ENCODE measurements at regions not wholly inside any gene's neighbourhood (a gene's known extent, or its start where the extent isn't known, plus 50 kb on each side); places are given as distances from the start of the nearest gene placed in this dataset.

DNA sequence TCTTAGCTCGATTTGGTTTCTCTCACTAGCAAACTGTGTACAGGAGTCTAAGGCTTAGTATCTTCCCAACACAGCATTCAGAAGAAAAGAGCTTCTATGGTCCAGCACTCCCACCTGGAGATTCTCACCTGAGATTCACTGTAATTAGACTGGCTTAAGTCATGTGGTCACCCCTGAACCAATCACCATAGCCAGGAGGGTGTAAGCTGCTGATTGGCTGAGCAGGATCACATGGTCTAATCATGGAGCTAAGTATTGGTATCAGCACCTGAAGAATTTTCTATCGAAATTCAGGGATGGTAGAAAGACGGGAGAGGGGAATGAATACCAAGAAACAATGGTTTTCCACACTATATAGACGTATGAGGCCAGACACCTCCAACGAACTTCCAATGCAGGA, 359.8 kb upstream of the ERCC4 start:
- no peak for FAIRE-seq
- H3K9me3 ChIP-seq (ENCODE audit: control insufficient read depth in 2 of 2, insufficient read depth in 1 of 2, low read depth in 1 of 2, low read length in 1 of 2) = no peaks in the 10 kb centered on the region
- H3K27ac ChIP-seq (ENCODE audit: low read depth in 1 of 3, low read length in 2 of 3) = no peak overlapping the region
- no peak for DNase-seq
- H3K4me3 ChIP-seq (ENCODE audit: low read depth in 1 of 3, low read length in 3 of 3) = no peak overlapping the region
- H3K27me3 ChIP-seq (ENCODE audit: control insufficient read depth in 3 of 3, insufficient read depth in 3 of 3, low read length in 3 of 3) = no peaks in the 10 kb centered on the region
- no peaks in the 10 kb centered on the region for H3K36me3 ChIP-seq (ENCODE audit: control insufficient read depth in 3 of 3, insufficient read depth in 2 of 3, low read depth in 1 of 3, low read length in 3 of 3)
- no peaks in the 10 kb centered on the region for H3K4me1 ChIP-seq (ENCODE audit: control insufficient read depth in 3 of 3, insufficient read depth in 2 of 3, low read depth in 1 of 3, low read length in 2 of 3)
- 69 to 83% (median 75%) methylated on average over 5 of the region's 5 CpGs for WGBS, 3 donors

DNA sequence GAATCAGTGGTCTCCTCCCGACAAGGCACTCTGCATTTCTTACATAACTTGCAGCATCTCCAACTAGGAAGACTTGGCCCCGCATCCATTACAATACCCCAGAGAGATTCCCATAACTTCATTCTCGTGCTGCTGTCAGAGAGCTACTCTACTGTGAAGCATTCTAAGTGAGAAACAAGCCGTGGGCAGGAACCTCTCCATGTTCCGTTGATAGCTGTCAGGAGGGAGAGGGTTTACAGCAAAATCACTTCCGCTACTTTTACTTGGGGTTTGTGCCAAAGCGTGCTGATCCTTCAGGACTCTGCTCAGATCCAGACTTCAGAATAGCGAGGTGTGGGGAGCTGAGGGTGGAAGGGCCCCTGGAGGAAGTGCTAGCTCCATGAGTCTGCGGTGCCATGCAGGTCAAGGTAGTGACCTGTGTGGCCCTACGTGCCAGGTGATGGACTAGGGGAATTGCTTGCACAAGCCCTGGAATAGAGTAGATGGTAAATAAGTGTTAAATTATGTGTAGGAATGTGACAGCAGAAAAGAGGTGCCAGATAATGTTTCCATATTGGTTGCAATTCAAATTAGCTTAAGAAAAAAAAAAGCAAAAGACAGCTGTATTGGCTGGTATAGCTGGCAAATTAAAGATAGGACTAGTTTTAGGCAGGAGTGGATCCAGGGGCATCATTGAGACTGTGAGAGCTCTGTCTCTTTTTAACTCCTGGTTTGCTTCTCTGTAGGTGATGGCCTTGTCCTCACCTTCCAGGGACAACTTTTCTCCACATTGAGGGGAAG, 358.5 kb upstream of the ERCC4 start:
- WGBS, 3 donors = 77 to 79% (median 77%) methylated on average over 10 of the region's 10 CpGs
- H3K4me3 ChIP-seq (ENCODE audit: low read depth in 1 of 3, low read length in 3 of 3) = no peak overlapping the region
- no peaks in the 10 kb centered on the region for H3K4me1 ChIP-seq (ENCODE audit: control insufficient read depth in 3 of 3, insufficient read depth in 2 of 3, low read depth in 1 of 3, low read length in 2 of 3)
- no peaks in the 10 kb centered on the region for H3K27me3 ChIP-seq (ENCODE audit: control insufficient read depth in 3 of 3, insufficient read depth in 3 of 3, low read length in 3 of 3)
- no peak for DNase-seq
- H3K27ac ChIP-seq (ENCODE audit: low read depth in 1 of 3, low read length in 2 of 3) = no peak overlapping the region
- FAIRE-seq = no peak
- no peaks in the 10 kb centered on the region for H3K36me3 ChIP-seq (ENCODE audit: control insufficient read depth in 3 of 3, insufficient read depth in 2 of 3, low read depth in 1 of 3, low read length in 3 of 3)
- no peaks in the 10 kb centered on the region for H3K9me3 ChIP-seq (ENCODE audit: control insufficient read depth in 2 of 2, insufficient read depth in 1 of 2, low read depth in 1 of 2, low read length in 1 of 2)

DNA sequence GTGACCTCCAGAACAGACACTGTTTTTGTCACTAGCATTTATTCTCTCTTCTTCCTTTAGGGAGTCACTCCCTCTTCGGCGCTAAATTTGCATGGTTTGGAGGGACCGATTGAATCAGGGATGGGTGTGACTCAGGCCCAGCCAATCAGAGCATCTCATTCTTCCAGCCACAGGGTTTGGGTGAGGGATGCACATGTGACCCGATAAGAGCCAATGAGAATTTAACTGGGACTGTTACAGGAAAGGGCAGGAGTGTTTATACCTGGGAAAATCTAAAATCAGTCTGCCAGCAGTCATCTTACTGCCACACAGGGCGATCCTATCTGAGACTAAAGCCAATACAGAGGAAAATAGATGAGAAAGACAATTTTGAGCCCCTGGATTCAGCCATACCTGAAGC, 351.2 kb upstream of the ERCC4 start:
- FAIRE-seq = no peak
- Histone ChIP-seq H3K4me3 (ENCODE audit: low read depth in 1 of 3, low read length in 3 of 3) (no peak overlapping the region), H3K9me3 (ENCODE audit: control insufficient read depth in 2 of 2, insufficient read depth in 1 of 2, low read depth in 1 of 2, low read length in 1 of 2) (no peaks in the 10 kb centered on the region), H3K4me1 (ENCODE audit: control insufficient read depth in 3 of 3, insufficient read depth in 2 of 3, low read depth in 1 of 3, low read length in 2 of 3) (peaks cover 0 to 4% (median 0%) of the 10 kb centered on the region in 3 donors), H3K27ac (ENCODE audit: low read depth in 1 of 3, low read length in 2 of 3) (no peak overlapping the region), H3K27me3 (ENCODE audit: control insufficient read depth in 3 of 3, insufficient read depth in 3 of 3, low read length in 3 of 3) (no peaks in the 10 kb centered on the region), H3K36me3 (ENCODE audit: control insufficient read depth in 3 of 3, insufficient read depth in 2 of 3, low read depth in 1 of 3, low read length in 3 of 3) (no peaks in the 10 kb centered on the region)
- DNase-seq = no peak
- 90 to 94% (median 91%) methylated on average over 5 of the region's 5 CpGs for WGBS, 3 donors

DNA sequence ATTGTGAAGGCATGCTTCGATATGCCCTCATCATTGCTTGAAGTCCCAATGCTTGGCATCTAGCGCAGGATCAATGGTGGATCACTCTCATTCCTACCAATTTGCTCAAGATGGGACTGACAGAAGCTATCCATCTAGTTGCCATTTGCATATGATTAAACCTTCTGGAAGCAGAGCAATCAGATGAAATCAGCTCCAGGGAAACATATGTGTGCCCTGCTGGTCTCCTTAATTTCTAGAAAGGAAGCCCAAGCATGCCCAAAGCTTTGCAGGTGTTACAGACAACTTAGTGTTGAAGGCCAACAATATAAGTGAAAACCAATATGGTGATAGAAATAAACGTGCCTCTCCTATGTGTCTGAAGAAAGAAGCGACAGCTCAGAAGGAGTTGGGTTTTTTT, 350.0 kb upstream of the ERCC4 start:
- no peak for DNase-seq
- H3K36me3 ChIP-seq (ENCODE audit: control insufficient read depth in 3 of 3, insufficient read depth in 2 of 3, low read depth in 1 of 3, low read length in 3 of 3) = no peaks in the 10 kb centered on the region
- H3K27ac ChIP-seq (ENCODE audit: low read depth in 1 of 3, low read length in 2 of 3) = no peak overlapping the region
- no peaks in the 10 kb centered on the region for H3K27me3 ChIP-seq (ENCODE audit: control insufficient read depth in 3 of 3, insufficient read depth in 3 of 3, low read length in 3 of 3)
- no peak overlapping the region for H3K4me3 ChIP-seq (ENCODE audit: low read depth in 1 of 3, low read length in 3 of 3)
- no peaks in the 10 kb centered on the region for H3K9me3 ChIP-seq (ENCODE audit: control insufficient read depth in 2 of 2, insufficient read depth in 1 of 2, low read depth in 1 of 2, low read length in 1 of 2)
- no peak for FAIRE-seq
- WGBS, 3 donors = 77 to 84% (median 81%) methylated on average over 4 of the region's 4 CpGs
- peaks cover 0 to 4% (median 0%) of the 10 kb centered on the region in 3 donors for H3K4me1 ChIP-seq (ENCODE audit: control insufficient read depth in 3 of 3, insufficient read depth in 2 of 3, low read depth in 1 of 3, low read length in 2 of 3)

DNA sequence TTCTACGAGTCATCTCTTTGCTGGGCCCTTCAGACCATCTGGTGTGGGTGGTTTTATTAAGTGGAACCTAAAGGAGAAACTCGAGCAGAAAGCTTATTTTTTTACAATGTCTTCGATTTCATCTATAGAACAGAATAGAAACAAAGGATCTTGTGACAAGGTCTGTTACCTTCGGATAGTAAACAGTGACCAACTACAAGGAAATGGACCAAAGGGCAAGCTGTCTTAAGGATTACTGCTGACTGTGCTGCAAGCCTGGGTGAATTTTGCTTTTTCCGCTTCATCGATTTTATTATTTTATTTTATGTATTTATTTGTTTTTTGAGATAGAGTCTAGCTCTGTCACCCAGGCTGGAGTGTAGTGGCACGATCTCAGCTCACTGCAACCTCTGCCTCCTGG, 348.9 kb upstream of the ERCC4 start:
- Histone ChIP-seq H3K27ac (ENCODE audit: low read depth in 1 of 3, low read length in 2 of 3) (peak overlapping the region in 1 of 3 donors; percentile 52), H3K4me1 (ENCODE audit: control insufficient read depth in 3 of 3, insufficient read depth in 2 of 3, low read depth in 1 of 3, low read length in 2 of 3) (peaks cover 0 to 4% (median 0%) of the 10 kb centered on the region in 3 donors), H3K36me3 (ENCODE audit: control insufficient read depth in 3 of 3, insufficient read depth in 2 of 3, low read depth in 1 of 3, low read length in 3 of 3) (no peaks in the 10 kb centered on the region), H3K27me3 (ENCODE audit: control insufficient read depth in 3 of 3, insufficient read depth in 3 of 3, low read length in 3 of 3) (no peaks in the 10 kb centered on the region), H3K4me3 (ENCODE audit: low read depth in 1 of 3, low read length in 3 of 3) (no peak overlapping the region), H3K9me3 (ENCODE audit: control insufficient read depth in 2 of 2, insufficient read depth in 1 of 2, low read depth in 1 of 2, low read length in 1 of 2) (no peaks in the 10 kb centered on the region)
- DNase-seq (peak in 1 of 2 donors; percentile 58), FAIRE-seq (no peak)
- 36 to 66% (median 41%) methylated on average over 7 of the region's 7 CpGs for WGBS, 3 donors

DNA sequence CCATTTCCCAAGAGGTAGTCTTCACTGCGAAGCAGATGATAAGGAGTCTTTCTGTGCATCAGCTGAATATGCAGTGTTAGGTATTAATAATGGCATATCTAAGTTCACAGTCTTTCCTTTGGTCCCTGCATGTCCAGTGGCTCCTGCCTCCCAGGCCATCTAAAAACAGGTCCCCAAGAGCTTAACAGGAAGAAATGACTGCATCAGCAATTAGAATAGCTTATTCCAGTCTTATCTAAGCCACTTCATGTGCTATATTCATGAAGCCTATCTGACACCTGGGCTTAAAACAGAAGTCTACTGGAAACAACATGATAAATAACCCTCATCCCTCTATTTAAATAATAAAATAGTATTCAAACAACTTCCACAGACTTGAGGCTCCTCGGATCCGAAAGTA, 346.1 kb upstream of the ERCC4 start:
- Histone ChIP-seq H3K27ac (ENCODE audit: low read depth in 1 of 3, low read length in 2 of 3) (peak overlapping the region in 1 of 3 donors; percentile 34), H3K27me3 (ENCODE audit: control insufficient read depth in 3 of 3, insufficient read depth in 3 of 3, low read length in 3 of 3) (no peaks in the 10 kb centered on the region), H3K36me3 (ENCODE audit: control insufficient read depth in 3 of 3, insufficient read depth in 2 of 3, low read depth in 1 of 3, low read length in 3 of 3) (no peaks in the 10 kb centered on the region), H3K4me1 (ENCODE audit: control insufficient read depth in 3 of 3, insufficient read depth in 2 of 3, low read depth in 1 of 3, low read length in 2 of 3) (peaks cover 0 to 4% (median 0%) of the 10 kb centered on the region in 3 donors), H3K9me3 (ENCODE audit: control insufficient read depth in 2 of 2, insufficient read depth in 1 of 2, low read depth in 1 of 2, low read length in 1 of 2) (no peaks in the 10 kb centered on the region), H3K4me3 (ENCODE audit: low read depth in 1 of 3, low read length in 3 of 3) (no peak overlapping the region)
- WGBS, 3 donors = 79 to 88% (median 84%) methylated on average over 3 of the region's 3 CpGs
- FAIRE-seq = no peak
- DNase-seq = peak in 1 of 2 donors; percentile 16

DNA sequence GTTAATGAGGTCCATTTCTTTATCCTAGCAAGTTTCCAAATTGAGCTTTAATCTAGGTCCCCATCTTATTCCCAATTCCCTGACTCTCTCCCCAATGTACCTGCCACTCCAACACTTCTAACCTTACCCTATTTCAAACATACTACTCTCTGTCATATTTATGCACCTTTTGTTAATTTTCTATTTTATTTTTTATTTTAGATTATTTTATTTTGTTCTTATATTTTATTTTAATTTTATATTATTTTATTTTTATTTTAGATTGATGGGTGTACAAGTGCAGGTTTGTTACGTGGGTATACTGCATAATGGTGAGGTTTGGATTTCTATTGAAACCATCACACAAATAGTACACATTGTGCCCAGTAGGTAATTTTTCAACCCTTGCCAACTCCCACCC, 333.9 kb upstream of the ERCC4 start:
- H3K4me3 ChIP-seq (ENCODE audit: low read depth in 1 of 3, low read length in 3 of 3) = no peak overlapping the region
- H3K9me3 ChIP-seq (ENCODE audit: control insufficient read depth in 2 of 2, insufficient read depth in 1 of 2, low read depth in 1 of 2, low read length in 1 of 2) = no peaks in the 10 kb centered on the region
- H3K4me1 ChIP-seq (ENCODE audit: control insufficient read depth in 3 of 3, insufficient read depth in 2 of 3, low read depth in 1 of 3, low read length in 2 of 3) = no peaks in the 10 kb centered on the region
- DNase-seq (no peak), FAIRE-seq (no peak)
- no peaks in the 10 kb centered on the region for H3K27me3 ChIP-seq (ENCODE audit: control insufficient read depth in 3 of 3, insufficient read depth in 3 of 3, low read length in 3 of 3)
- 65 to 88% (median 71%) methylated on average over 1 of the region's 1 CpG for WGBS, 3 donors
- no peaks in the 10 kb centered on the region for H3K36me3 ChIP-seq (ENCODE audit: control insufficient read depth in 3 of 3, insufficient read depth in 2 of 3, low read depth in 1 of 3, low read length in 3 of 3)
- H3K27ac ChIP-seq (ENCODE audit: low read depth in 1 of 3, low read length in 2 of 3) = no peak overlapping the region

DNA sequence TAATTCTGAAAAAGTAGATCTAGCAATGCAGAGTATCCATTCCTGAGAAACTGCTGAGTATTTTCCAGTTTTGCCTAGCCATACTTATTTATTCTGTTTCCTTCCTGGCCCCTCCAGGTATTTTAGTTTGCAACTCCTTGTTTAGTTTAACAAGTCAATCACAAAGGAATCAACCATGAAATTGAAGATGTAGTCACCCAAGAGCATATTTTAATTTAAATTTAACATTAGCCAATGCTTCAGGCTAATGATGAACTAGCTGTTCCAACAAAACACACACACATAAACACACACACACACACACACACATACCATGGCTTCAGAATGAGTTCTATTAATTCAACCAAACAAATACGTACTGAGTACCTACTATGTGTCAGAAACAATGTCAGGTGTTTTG, 332.8 kb upstream of the ERCC4 start:
- H3K4me3 ChIP-seq (ENCODE audit: low read depth in 1 of 3, low read length in 3 of 3) = no peak overlapping the region

DNA sequence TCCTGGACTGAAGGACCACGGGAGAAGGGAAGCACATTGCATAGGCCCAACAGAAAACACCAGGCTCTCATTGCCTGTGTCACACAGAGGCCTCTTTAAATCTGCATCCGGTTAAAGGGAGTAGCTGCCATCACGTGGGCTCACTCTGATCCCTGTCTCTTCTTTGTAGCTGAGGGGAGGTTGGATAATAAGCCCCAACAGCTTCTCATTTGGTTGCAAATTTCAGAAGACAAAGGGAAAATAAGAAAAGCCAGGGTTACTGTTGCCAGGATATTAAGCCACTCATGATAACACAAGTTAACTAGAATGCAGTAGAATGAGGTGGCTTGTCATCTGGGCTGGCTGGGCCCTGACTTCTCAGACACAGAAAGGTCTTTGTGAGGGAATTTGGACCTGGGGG, 325.1 kb upstream of the ERCC4 start:
- DNase-seq (no peak), FAIRE-seq (no peak)
- 39 to 56% (median 47%) methylated on average over 3 of the region's 3 CpGs for WGBS, 3 donors
- Histone ChIP-seq H3K4me1 (ENCODE audit: control insufficient read depth in 3 of 3, insufficient read depth in 2 of 3, low read depth in 1 of 3, low read length in 2 of 3) (no peaks in the 10 kb centered on the region), H3K9me3 (ENCODE audit: control insufficient read depth in 2 of 2, insufficient read depth in 1 of 2, low read depth in 1 of 2, low read length in 1 of 2) (no peaks in the 10 kb centered on the region), H3K27ac (ENCODE audit: low read depth in 1 of 3, low read length in 2 of 3) (no peak overlapping the region), H3K36me3 (ENCODE audit: control insufficient read depth in 3 of 3, insufficient read depth in 2 of 3, low read depth in 1 of 3, low read length in 3 of 3) (no peaks in the 10 kb centered on the region), H3K4me3 (ENCODE audit: low read depth in 1 of 3, low read length in 3 of 3) (no peak overlapping the region), H3K27me3 (ENCODE audit: control insufficient read depth in 3 of 3, insufficient read depth in 3 of 3, low read length in 3 of 3) (no peaks in the 10 kb centered on the region)

More for the DNA sequence above, 332.8 kb upstream of the ERCC4 start:
- Histone ChIP-seq H3K4me1 (ENCODE audit: control insufficient read depth in 3 of 3, insufficient read depth in 2 of 3, low read depth in 1 of 3, low read length in 2 of 3) (no peaks in the 10 kb centered on the region), H3K36me3 (ENCODE audit: control insufficient read depth in 3 of 3, insufficient read depth in 2 of 3, low read depth in 1 of 3, low read length in 3 of 3) (no peaks in the 10 kb centered on the region), H3K9me3 (ENCODE audit: control insufficient read depth in 2 of 2, insufficient read depth in 1 of 2, low read depth in 1 of 2, low read length in 1 of 2) (no peaks in the 10 kb centered on the region), H3K27me3 (ENCODE audit: control insufficient read depth in 3 of 3, insufficient read depth in 3 of 3, low read length in 3 of 3) (no peaks in the 10 kb centered on the region), H3K27ac (ENCODE audit: low read depth in 1 of 3, low read length in 2 of 3) (no peak overlapping the region)
- FAIRE-seq = no peak
- 52 to 75% (median 62%) methylated on average over 1 of the region's 1 CpG for WGBS, 3 donors
- no peak for DNase-seq

Data from small intestine (tissue), 7 donors.